HEK293 (cell line): ENCODE measurements at regions not wholly inside any gene's neighbourhood (a gene's known extent, or its start where the extent isn't known, plus 50 kb on each side); places are given as distances from the start of the nearest gene placed in this dataset.
A peak's percentile ranks its signal among the peaks of the same experiment; 100 is the strongest.

Source experiments
- CTCF ChIA-PET: fragments of 350-600 bp; formaldehyde crosslinking; extraction: SDS; loops from one replicate; lab custom pipeline; 2021; ENCODE audit warnings: antibody characterized with exemption; lab: Yijun Ruan, JAX
- POLR2A ChIA-PET: fragments of 300-600 bp; formaldehyde crosslinking; extraction: SDS; loops from one replicate; lab custom pipeline; 2020; ENCODE audit warnings: antibody characterized with exemption, inconsistent platforms; lab: Yijun Ruan, JAX
- H3K27ac ChIP-seq: fragments of 200-500 bp; sonication (Bioruptor generic); 2 replicates; pipeline ENCODE4 v1.5.1; 2014; ENCODE audit warnings: low read depth, low read length, control low read depth, inconsistent platforms; ENCODE audit errors: extremely low read depth
- H3K36me3 ChIP-seq, 2 experiments: fragments of 200-500 bp in 1 of 2; sonication (Bioruptor generic) in 1 of 2; 1 replicate in 1 of 2; 2 replicates in 1 of 2; pipeline ENCODE4 v1.5.1; 2014 to 2017; ENCODE audit warnings: inconsistent platforms in 2 of 2, low read length in 2 of 2; ENCODE audit not compliant: control insufficient read depth in 2 of 2, insufficient read depth in 1 of 2
- H3K4me1 ChIP-seq: fragments of 200-500 bp; sonication (Bioruptor generic); 2 replicates; pipeline ENCODE4 v1.5.1; 2014; ENCODE audit warnings: mild to moderate bottlenecking, low read length, inconsistent platforms; ENCODE audit not compliant: control insufficient read depth, insufficient read depth
- H3K4me3 ChIP-seq: 2 replicates; pipeline ENCODE4 v1.5.1; 2011; ENCODE audit warnings: low read depth, mild to moderate bottlenecking, control low read depth, low read length, moderate library complexity
- H3K9me3 ChIP-seq: fragments of 200-500 bp; sonication (Bioruptor generic); 2 replicates; pipeline ENCODE4 v1.5.1; 2014; ENCODE audit warnings: low read depth, low read length, inconsistent platforms; ENCODE audit not compliant: control insufficient read depth, insufficient read depth
- KLF1 ChIP-seq: fragments of 450-650 bp; formaldehyde crosslinking; IDR thresholded peaks from 2 replicates; pipeline ENCODE4 v1.5.1; 2016; ENCODE audit warnings: missing biosample characterization, missing genetic modification characterization
- MEIS1 ChIP-seq: sonication (generic); formaldehyde crosslinking; IDR thresholded peaks from 2 replicates; pipeline ENCODE4 v1.8.1; 2022; ENCODE audit warnings: missing genetic modification reagents, mild to moderate bottlenecking, borderline replicate concordance
- OVOL3 ChIP-seq: fragments of 450-650 bp; formaldehyde crosslinking; IDR thresholded peaks from 2 replicates; pipeline ENCODE4 v1.5.1; 2016; ENCODE audit warnings: missing biosample characterization, missing genetic modification characterization
- SETDB1 ChIP-seq: IDR thresholded peaks from one replicate; pipeline ENCODE4 v1.6.1; 2017; ENCODE audit warnings: mild to moderate bottlenecking, low read length, moderate library complexity, mixed read lengths; ENCODE audit not compliant: insufficient read length
- TSHZ1 ChIP-seq: fragments of 450-650 bp; formaldehyde crosslinking; IDR thresholded peaks from 2 replicates; pipeline ENCODE4 v1.5.1; 2016; ENCODE audit warnings: missing biosample characterization, missing genetic modification characterization, borderline replicate concordance
- YY1 ChIP-seq: fragments of 450-650 bp; formaldehyde crosslinking; IDR thresholded peaks from 2 replicates; pipeline ENCODE4 v1.5.1; 2018; ENCODE audit warnings: missing biosample characterization, missing genetic modification characterization
- ZEB2 ChIP-seq: fragments of 450-650 bp; formaldehyde crosslinking; IDR thresholded peaks from 2 replicates; pipeline ENCODE4 v1.5.1; 2016; ENCODE audit warnings: missing biosample characterization, missing genetic modification characterization
- ZFP37 ChIP-seq: fragments of 450-650 bp; formaldehyde crosslinking; IDR thresholded peaks from 2 replicates; pipeline ENCODE4 v1.5.1; 2016; ENCODE audit warnings: missing biosample characterization, missing genetic modification characterization
- ZNF114 ChIP-seq: fragments of 450-650 bp; formaldehyde crosslinking; IDR thresholded peaks from 2 replicates; pipeline ENCODE4 v1.5.0; 2017; ENCODE audit warnings: missing biosample characterization, missing genetic modification characterization
- ZNF146 ChIP-seq: fragments of 450-650 bp; formaldehyde crosslinking; IDR thresholded peaks from 2 replicates; pipeline ENCODE4 v1.5.1; 2016; ENCODE audit warnings: missing biosample characterization, missing genetic modification characterization
- ZNF155 ChIP-seq: fragments of 450-650 bp; formaldehyde crosslinking; IDR thresholded peaks from 2 replicates; pipeline ENCODE4 v1.5.1; 2016; ENCODE audit warnings: missing biosample characterization, missing genetic modification characterization
- ZNF157 ChIP-seq: fragments of 450-650 bp; formaldehyde crosslinking; IDR thresholded peaks from 2 replicates; pipeline ENCODE4 v1.5.1; 2016; ENCODE audit warnings: missing biosample characterization, missing genetic modification characterization
- ZNF211 ChIP-seq: fragments of 450-650 bp; formaldehyde crosslinking; IDR thresholded peaks from 2 replicates; pipeline ENCODE4 v1.5.1; 2016; ENCODE audit warnings: low read depth, missing biosample characterization, missing genetic modification characterization
- ZNF280C ChIP-seq: fragments of 450-650 bp; formaldehyde crosslinking; IDR thresholded peaks from 2 replicates; pipeline ENCODE4 v1.5.1; 2016; ENCODE audit warnings: missing biosample characterization, missing genetic modification characterization
- ZNF335 ChIP-seq: fragments of 450-650 bp; formaldehyde crosslinking; conservative IDR thresholded peaks from 2 replicates; pipeline ENCODE4 v1.5.1; 2016; ENCODE audit warnings: missing biosample characterization, missing genetic modification characterization
- ZNF362 ChIP-seq: fragments of 450-650 bp; formaldehyde crosslinking; IDR thresholded peaks from 2 replicates; pipeline ENCODE4 v1.5.1; 2016; ENCODE audit warnings: missing biosample characterization, missing genetic modification characterization
- ZNF449 ChIP-seq: fragments of 450-650 bp; formaldehyde crosslinking; IDR thresholded peaks from 2 replicates; pipeline ENCODE4 v1.5.1; 2017; ENCODE audit warnings: missing biosample characterization, mild to moderate bottlenecking, missing genetic modification characterization, moderate library complexity
- ZNF596 ChIP-seq: fragments of 450-650 bp; IDR thresholded peaks from 2 replicates; pipeline ENCODE4 v1.5.0; 2018; ENCODE audit warnings: missing biosample characterization, mild to moderate bottlenecking, missing genetic modification characterization, moderate library complexity
- ZNF610 ChIP-seq: fragments of 450-650 bp; formaldehyde crosslinking; IDR thresholded peaks from 2 replicates; pipeline ENCODE4 v1.5.1; 2016; ENCODE audit warnings: missing biosample characterization, missing genetic modification characterization, borderline replicate concordance
- ZNF747 ChIP-seq: fragments of 450-650 bp; formaldehyde crosslinking; IDR thresholded peaks from 2 replicates; pipeline ENCODE4 v1.5.1; 2016; ENCODE audit warnings: missing biosample characterization, missing genetic modification characterization
- ZSCAN23 ChIP-seq: fragments of 450-650 bp; formaldehyde crosslinking; IDR thresholded peaks from 2 replicates; pipeline ENCODE4 v1.5.1; 2016; ENCODE audit warnings: missing biosample characterization, missing genetic modification characterization
- TF ChIP-seq, protein P1 (sequence below): fragments of 450-650 bp; formaldehyde crosslinking; IDR thresholded peaks from 2 replicates; pipeline ENCODE4 v1.5.1; 2016; ENCODE audit warnings: missing biosample characterization, missing genetic modification characterization
- TF ChIP-seq, protein P2 (sequence below): fragments of 450-650 bp; formaldehyde crosslinking; IDR thresholded peaks from 2 replicates; pipeline ENCODE4 v1.5.1; 2016; ENCODE audit warnings: missing biosample characterization, missing genetic modification characterization

- Histone ChIP-seq H3K27ac (no peak overlapping the region), H3K9me3 (no peaks in the 10 kb centered on the region)
- TF ChIP-seq YY1 (tag by site-specific recombination) (no peak), ZNF280C (no peak), OVOL3 (tag by site-specific recombination) (no peak), TSHZ1 (tag by site-specific recombination) (no peak), MEIS1 (CRISPR knock-in tag) (no peak), ZNF157 (tag by site-specific recombination) (no peak), ZNF747 (tag by site-specific recombination) (no peak), ZNF610 (tag by site-specific recombination) (no peak), ZNF155 (tag by site-specific recombination) (no peak), ZNF596 (tag by site-specific recombination) (no peak), ZNF211 (tag by site-specific recombination) (no peak), ZNF146 (no peak), KLF1 (tag by site-specific recombination) (no peak), ZNF335 (no peak)
- TF ChIP-seq, all 188 proteins: peak for 0
- CTCF ChIA-PET = interaction anchor here (0.6 kb wide), 1 partner anchor 8 kb away, joined by 3 read pairs; no protein-coding TSS in a partner anchor
- H3K4me3 ChIP-seq = no peak overlapping the region
- POLR2A ChIA-PET = no interaction called here
- no peaks in the 10 kb centered on the region for H3K4me1 ChIP-seq
- H3K36me3 ChIP-seq = no peaks in the 10 kb centered on the region
Measured at GRCh38 chr2:210919128-210919527, 362.7 kb downstream of the CPS1 start.

DNA sequence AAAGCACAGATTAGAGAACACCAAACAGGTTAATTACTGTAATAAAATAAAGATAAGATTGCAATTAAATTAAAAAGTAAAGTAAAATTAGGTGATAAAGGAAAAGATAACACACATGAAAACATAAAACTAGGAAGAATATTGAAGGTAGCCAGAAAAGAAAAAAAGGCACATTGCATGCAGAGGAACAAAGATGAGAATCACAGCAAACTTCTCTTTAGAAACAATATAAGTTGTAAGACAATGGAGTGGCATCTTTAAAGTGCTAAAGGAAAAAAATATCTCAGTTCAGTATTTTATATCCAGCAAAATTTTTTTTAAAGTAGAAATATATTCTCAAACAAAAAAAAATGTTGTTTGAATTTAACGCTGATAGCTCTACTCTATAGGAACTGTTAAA is 366.0 kb downstream of the CPS1 start:
- no peaks in the 10 kb centered on the region for H3K9me3 ChIP-seq
- H3K36me3 ChIP-seq = no peaks in the 10 kb centered on the region
- POLR2A ChIA-PET = no interaction called here
- TF ChIP-seq, protein P1, sequence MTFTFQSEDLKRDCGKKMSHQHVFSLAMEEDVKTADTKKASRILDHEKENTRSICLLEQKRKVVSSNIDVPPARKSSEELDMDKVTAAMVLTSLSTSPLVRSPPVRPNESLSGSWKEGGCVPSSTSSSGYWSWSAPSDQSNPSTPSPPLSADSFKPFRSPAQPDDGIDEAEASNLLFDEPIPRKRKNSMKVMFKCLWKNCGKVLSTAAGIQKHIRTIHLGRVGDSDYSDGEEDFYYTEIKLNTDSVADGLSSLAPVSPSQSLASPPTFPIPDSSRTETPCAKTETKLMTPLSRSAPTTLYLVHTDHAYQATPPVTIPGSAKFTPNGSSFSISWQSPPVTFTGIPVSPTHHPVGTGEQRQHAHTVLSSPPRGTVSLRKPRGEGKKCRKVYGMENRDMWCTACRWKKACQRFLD (tag by site-specific recombination) = no peak
- TF ChIP-seq SETDB1 = peak; percentile 44
- H3K27ac ChIP-seq = no peak overlapping the region
- H3K4me3 ChIP-seq = no peak overlapping the region
- CTCF ChIA-PET = no interaction called here
- H3K4me1 ChIP-seq = no peaks in the 10 kb centered on the region

- Histone ChIP-seq H3K27ac (no peak overlapping the region), H3K4me1 (no peaks in the 10 kb centered on the region), H3K4me3 (no peak overlapping the region), H3K36me3 (no peaks in the 10 kb centered on the region), H3K9me3 (no peaks in the 10 kb centered on the region)
- POLR2A ChIA-PET = no interaction called here
- CTCF ChIA-PET = no interaction called here
- no peak for TF ChIP-seq ZNF449 (tag by site-specific recombination)
- TF ChIP-seq ZNF362 (tag by site-specific recombination) = no peak
- TF ChIP-seq ZSCAN23 = no peak
- no peak for TF ChIP-seq ZEB2 (tag by site-specific recombination)
- TF ChIP-seq, protein P2, sequence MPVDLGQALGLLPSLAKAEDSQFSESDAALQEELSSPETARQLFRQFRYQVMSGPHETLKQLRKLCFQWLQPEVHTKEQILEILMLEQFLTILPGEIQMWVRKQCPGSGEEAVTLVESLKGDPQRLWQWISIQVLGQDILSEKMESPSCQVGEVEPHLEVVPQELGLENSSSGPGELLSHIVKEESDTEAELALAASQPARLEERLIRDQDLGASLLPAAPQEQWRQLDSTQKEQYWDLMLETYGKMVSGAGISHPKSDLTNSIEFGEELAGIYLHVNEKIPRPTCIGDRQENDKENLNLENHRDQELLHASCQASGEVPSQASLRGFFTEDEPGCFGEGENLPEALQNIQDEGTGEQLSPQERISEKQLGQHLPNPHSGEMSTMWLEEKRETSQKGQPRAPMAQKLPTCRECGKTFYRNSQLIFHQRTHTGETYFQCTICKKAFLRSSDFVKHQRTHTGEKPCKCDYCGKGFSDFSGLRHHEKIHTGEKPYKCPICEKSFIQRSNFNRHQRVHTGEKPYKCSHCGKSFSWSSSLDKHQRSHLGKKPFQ (tag by site-specific recombination) = no peak
- no peak for TF ChIP-seq ZFP37 (tag by site-specific recombination)
- no peak for TF ChIP-seq ZNF114 (tag by site-specific recombination)
Measured at GRCh38 chr2:210928714-210929113, 372.3 kb downstream of the CPS1 start.
